H1 (cell line): ENCODE measurements at regions not wholly inside any gene's neighbourhood (a gene's known extent, or its start where the extent isn't known, plus 50 kb on each side); places are given as distances from the start of the nearest gene placed in this dataset.

Experiments
- CTCF ChIA-PET: fragments of 300-600 bp; sonication (Branson Sonifier 250); formaldehyde crosslinking; loops from one replicate; lab custom pipeline; 2021; ENCODE audit not compliant: partially characterized antibody; lab: Charles Lee
- POLR2A ChIA-PET: fragments of 300-600 bp; sonication (Branson Sonifier 250); formaldehyde crosslinking; loops from one replicate; lab custom pipeline; 2021; ENCODE audit warnings: inconsistent platforms; ENCODE audit not compliant: partially characterized antibody; lab: Charles Lee
- DNase-seq, 2 experiments: peaks; one replicate each; pipeline versions ENCODE4 v3.0.0 to v3.0.0-alpha.2; 2010 to 2022; ENCODE audit warnings: low spot score in 2 of 2, low read depth in 1 of 2, mixed read lengths in 1 of 2
- FAIRE-seq: peaks from 2 replicates; lab custom pipeline; 2011; peaks lifted over from hg19 to GRCh38; lab: Jason Lieb, UNC
- H2AFZ ChIP-seq: 2 replicates; pipeline ENCODE4 v1.8.1; 2012; ENCODE audit warnings: low read length, inconsistent platforms
- H2AK5ac ChIP-seq: 2 replicates; pipeline ENCODE4 v1.6.1; 2013; ENCODE audit warnings: low read depth, low read length
- H2BK120ac ChIP-seq: replicated peaks from 2 replicates; pipeline ENCODE3; 2013; ENCODE audit warnings: low read depth, low read length, inconsistent platforms
- H2BK12ac ChIP-seq: 2 replicates; pipeline ENCODE4 v1.6.1; 2013; ENCODE audit warnings: low read depth, low read length
- H2BK15ac ChIP-seq: 2 replicates; pipeline ENCODE4 v1.6.1; 2013; ENCODE audit warnings: low read length
- H2BK20ac ChIP-seq: 2 replicates; pipeline ENCODE4 v1.6.1; 2013; ENCODE audit warnings: low read length
- H2BK5ac ChIP-seq: 2 replicates; pipeline ENCODE4 v1.6.1; 2013; ENCODE audit warnings: low read depth, low read length
- H3K14ac ChIP-seq: 2 replicates; pipeline ENCODE4 v1.6.1; 2013; ENCODE audit warnings: inconsistent platforms; ENCODE audit not compliant: insufficient read length
- H3K18ac ChIP-seq: 2 replicates; pipeline ENCODE4 v1.6.1; 2013; ENCODE audit warnings: low read length; ENCODE audit errors: extremely low read depth
- H3K23ac ChIP-seq: 2 replicates; pipeline ENCODE4 v1.6.1; 2013; ENCODE audit warnings: inconsistent platforms; ENCODE audit not compliant: insufficient read length
- H3K23me2 ChIP-seq: 2 replicates; pipeline ENCODE4 v1.6.1; 2013; ENCODE audit warnings: low read depth, low read length
- H3K27ac ChIP-seq: 2 replicates; pipeline ENCODE4 v1.6.1; 2011; ENCODE audit warnings: low read depth, low read length, inconsistent platforms
- H3K27me3 ChIP-seq, 4 experiments: replicated peaks in 1 of 4; 1 replicate in 1 of 4; 2 replicates in 3 of 4; pipeline versions ENCODE4 v1.6.1 to v1.8.1; 2011 to 2013; ENCODE audit warnings: low read length in 3 of 4, mild to moderate bottlenecking in 3 of 4, inconsistent platforms in 2 of 4, mixed read lengths in 2 of 4, moderate library complexity in 1 of 4; ENCODE audit not compliant: control insufficient read depth in 3 of 4, insufficient read depth in 3 of 4; ENCODE audit errors: extremely low read depth in 1 of 4
- H3K36me3 ChIP-seq, 4 experiments: 2 replicates each; pipeline versions ENCODE4 v1.6.1 to v1.8.1; 2011 to 2013; ENCODE audit warnings: mild to moderate bottlenecking in 4 of 4, low read length in 3 of 4, moderate library complexity in 2 of 4, control low read depth in 1 of 4, inconsistent platforms in 1 of 4; ENCODE audit not compliant: insufficient read depth in 4 of 4, control insufficient read depth in 2 of 4
- H3K4ac ChIP-seq: replicated peaks from 2 replicates; pipeline ENCODE3; 2013; ENCODE audit warnings: low read length, low read depth, mixed read lengths, inconsistent platforms; ENCODE audit not compliant: insufficient read length
- H3K4me1 ChIP-seq, 4 experiments: replicated peaks in 1 of 4; 1 replicate in 1 of 4; 2 replicates in 3 of 4; pipeline versions ENCODE4 v1.6.1 to v1.8.1; 2011 to 2013; ENCODE audit warnings: low read length in 3 of 4, inconsistent platforms in 2 of 4, mixed read lengths in 1 of 4; ENCODE audit not compliant: insufficient read depth in 4 of 4, control insufficient read depth in 3 of 4
- H3K4me2 ChIP-seq, 2 experiments: 2 replicates each; pipeline versions ENCODE4 v1.6.1 to v1.8.1; 2011 to 2013; ENCODE audit warnings: low read depth in 2 of 2, low read length in 2 of 2, control low read depth in 1 of 2, inconsistent platforms in 1 of 2, mild to moderate bottlenecking in 1 of 2; ENCODE audit not compliant: insufficient read depth in 1 of 2
- H3K4me3 ChIP-seq, 4 experiments: fragments of 200-600, 300-600 bp in 1 of 4; sonication (generic), shearing (Covaris generic), sonication (Bioruptor Twin) in 1 of 4; 2 replicates each; pipeline versions ENCODE4 v1.5.1 to v1.8.1; 2011 to 2016; ENCODE audit warnings: low read length in 4 of 4, low read depth in 3 of 4, control low read depth in 2 of 4, inconsistent platforms in 2 of 4, mild to moderate bottlenecking in 2 of 4, mixed read lengths in 1 of 4, moderate library complexity in 1 of 4; ENCODE audit not compliant: insufficient read depth in 2 of 4; ENCODE audit errors: extremely low read depth in 1 of 4
- H3K56ac ChIP-seq: replicated peaks from 2 replicates; pipeline ENCODE3; 2013; ENCODE audit warnings: low read depth, mild to moderate bottlenecking, mixed read lengths, low read length, inconsistent platforms; ENCODE audit not compliant: insufficient read length
- H3K79me1 ChIP-seq: 2 replicates; pipeline ENCODE4 v1.6.1; 2013; ENCODE audit warnings: low read depth, low read length, control low read depth
- H3K79me2 ChIP-seq, 2 experiments: 2 replicates each; pipeline versions ENCODE4 v1.6.1 to v1.8.1; 2012 to 2013; ENCODE audit warnings: low read length in 2 of 2, mild to moderate bottlenecking in 2 of 2, inconsistent platforms in 1 of 2; ENCODE audit not compliant: insufficient read depth in 2 of 2, control insufficient read depth in 1 of 2
- H3K9ac ChIP-seq, 4 experiments: replicated peaks in 1 of 4; 1 replicate in 1 of 4; 2 replicates in 3 of 4; pipeline versions ENCODE4 v1.6.1 to v1.8.1; 2011 to 2013; ENCODE audit warnings: low read depth in 3 of 4, low read length in 3 of 4, control low read depth in 2 of 4, mild to moderate bottlenecking in 2 of 4, moderate library complexity in 2 of 4, inconsistent platforms in 1 of 4; ENCODE audit errors: extremely low read depth in 1 of 4
- H3K9me3 ChIP-seq, 2 experiments: 2 replicates each; pipeline versions ENCODE4 v1.6.1 to v1.8.1; 2012 to 2013; ENCODE audit warnings: mild to moderate bottlenecking in 2 of 2, moderate library complexity in 2 of 2, control low read depth in 1 of 2, inconsistent platforms in 1 of 2, low read depth in 1 of 2, low read length in 1 of 2, mixed read lengths in 1 of 2; ENCODE audit not compliant: insufficient read depth in 2 of 2
- H4K20me1 ChIP-seq, 2 experiments: replicated peaks in 1 of 2; 2 replicates each; pipeline versions ENCODE3 to v1.8.1; 2011 to 2013; ENCODE audit warnings: inconsistent platforms in 2 of 2, low read length in 2 of 2, mild to moderate bottlenecking in 1 of 2; ENCODE audit not compliant: insufficient read depth in 2 of 2, control insufficient read depth in 1 of 2
- H4K5ac ChIP-seq: 2 replicates; pipeline ENCODE4 v1.6.1; 2013; ENCODE audit warnings: low read length, low read depth, mixed read lengths, inconsistent platforms; ENCODE audit not compliant: insufficient read length
- H4K8ac ChIP-seq: 2 replicates; pipeline ENCODE4 v1.8.0; 2013; ENCODE audit warnings: mild to moderate bottlenecking, moderate library complexity, low read length, inconsistent platforms; ENCODE audit not compliant: insufficient read depth; ENCODE audit errors: extremely low read depth
- H4K91ac ChIP-seq: replicated peaks from 2 replicates; pipeline ENCODE3; 2013; ENCODE audit warnings: low read length, mixed read lengths, inconsistent platforms; ENCODE audit not compliant: insufficient read length
- BCL11A ChIP-seq, 2 experiments: IDR thresholded peaks; one replicate each; pipeline ENCODE4 v1.6.1; 2011; ENCODE audit warnings: low read depth in 2 of 2, low read length in 2 of 2, mild to moderate bottlenecking in 2 of 2
- CHD2 ChIP-seq: IDR thresholded peaks from 2 replicates; pipeline ENCODE4 v1.6.1; 2012; ENCODE audit warnings: low read length, improper control_type of control experiment
- EZH2 ChIP-seq: fragments of 200-600 bp; sonication (generic); IDR thresholded peaks from 2 replicates; pipeline ENCODE4 v1.7.1; 2012; ENCODE audit warnings: low read depth, mild to moderate bottlenecking, moderate library complexity, low read length, inconsistent platforms; ENCODE audit not compliant: severe bottlenecking
- TAF7 ChIP-seq: optimal IDR thresholded peaks from 2 replicates; pipeline ENCODE3; 2011; ENCODE audit warnings: low read depth, mild to moderate bottlenecking, inconsistent platforms, low read length, moderate library complexity, borderline replicate concordance

GRCh38 chr13:86710013-86710412, 910.8 kb upstream of the SLITRK6 start:
- H3K23me2 ChIP-seq = no peaks in the 10 kb centered on the region
- H3K4me3 ChIP-seq = no peak overlapping the region
- no peak overlapping the region for H3K27ac ChIP-seq
- H3K36me3 ChIP-seq = no peaks in the 10 kb centered on the region
- H2AFZ ChIP-seq = no peak overlapping the region
- no peaks in the 10 kb centered on the region for H3K4me1 ChIP-seq
- no peak overlapping the region for H2AK5ac ChIP-seq
- no peak overlapping the region for H2BK12ac ChIP-seq
- H4K8ac ChIP-seq = no peak overlapping the region
- H3K4ac ChIP-seq = no peak overlapping the region
- no peak overlapping the region for H2BK5ac ChIP-seq
- no peaks in the 10 kb centered on the region for H3K9me3 ChIP-seq
- ChIA-PET POLR2A (no interaction called here), CTCF (interaction anchor here (0.6 kb wide), 1 partner anchor 714 kb away, joined by 3 read pairs; no protein-coding TSS in a partner anchor)
- H3K27me3 ChIP-seq = no peaks in the 10 kb centered on the region
- H3K79me2 ChIP-seq = no peaks in the 10 kb centered on the region
- H3K9ac ChIP-seq = no peak overlapping the region
- H3K18ac ChIP-seq = no peak overlapping the region
- H3K4me2 ChIP-seq = no peak overlapping the region
- no peak overlapping the region for H4K91ac ChIP-seq
- no peak overlapping the region for H2BK20ac ChIP-seq
- no peaks in the 10 kb centered on the region for H4K20me1 ChIP-seq
- H2BK15ac ChIP-seq = no peak overlapping the region
- no peaks in the 10 kb centered on the region for H3K79me1 ChIP-seq
- DNase-seq (no peak), FAIRE-seq (no peak)
- H4K5ac ChIP-seq = no peak overlapping the region
- no peak overlapping the region for H3K56ac ChIP-seq
- H3K23ac ChIP-seq = no peak overlapping the region
- no peak overlapping the region for H2BK120ac ChIP-seq
- no peak overlapping the region for H3K14ac ChIP-seq
- TF ChIP-seq BCL11A (IDR thresholded peaks at IDR 0.05; ENCODE audit: low read depth in 2 of 2, low read length in 2 of 2) = no peak
- TF ChIP-seq EZH2 = no peak
- TF ChIP-seq CHD2 = no peak
- TF ChIP-seq TAF7 = no peak
